Adrenal gland (tissue), 9 donors: ENCODE measurements at regions not wholly inside any gene's neighbourhood (a gene's known extent, or its start where the extent isn't known, plus 50 kb on each side); places are given as distances from the start of the nearest gene placed in this dataset.

Experiments
- DNase-seq, 7 donors: peaks; one replicate each; pipeline ENCODE4 v3.0.0-alpha.2; 2019 to 2020
- H3K27ac ChIP-seq, 5 donors: fragments of 200-600 bp; sonication (generic) in 4 of 5; 1 replicate in 3 of 5; 2 replicates in 2 of 5; pipeline versions ENCODE4 v1.5.1 to v1.8.0; 2016 to 2020; ENCODE audit warnings: mild to moderate bottlenecking in 1 of 5
- H3K27me3 ChIP-seq: fragments of 200-600 bp; 2 replicates; pipeline ENCODE4 v1.8.0; 2021
- H3K36me3 ChIP-seq, 2 donors: fragments of 200-600 bp; replicated peaks in 1 of 2; 1 replicate in 1 of 2; 2 replicates in 1 of 2; pipeline versions ENCODE4 v1.5.1 to v1.8.0; 2018 to 2022
- H3K4me1 ChIP-seq, 2 donors: fragments of 200-600 bp; replicated peaks in 1 of 2; 1 replicate in 1 of 2; 2 replicates in 1 of 2; pipeline versions ENCODE4 v1.5.1 to v1.8.0; 2018 to 2021
- H3K4me3 ChIP-seq, 4 donors: fragments of 200-600 bp; sonication (generic) in 3 of 4; one replicate each; pipeline ENCODE4 v1.5.1; 2016 to 2018
- H3K9me3 ChIP-seq, 3 donors: fragments of 200-600 bp; sonication (generic) in 1 of 3; replicated peaks in 1 of 3; 1 replicate in 2 of 3; 2 replicates in 1 of 3; pipeline versions ENCODE4 v1.5.1 to v1.8.0; 2016 to 2021
- POLR2A ChIP-seq, 2 donors: fragments of 450-650 bp; IDR thresholded peaks; one replicate each; pipeline ENCODE4 v1.6.1; 2017; ENCODE audit warnings: antibody characterized with exemption in 2 of 2, mild to moderate bottlenecking in 2 of 2, moderate library complexity in 1 of 2
- WGBS, 4 donors: extraction: QIAGEN DNeasy Blood & Tissue Kit in 2 of 4; methylation state at CpG; one replicate each; pipeline versions ENCODE4 v1.1.5 to v1.1.7; 2013 to 2017; 5-methylcytosine and 5-hydroxymethylcytosine counted together
- intact Hi-C, 2 donors: fragments of 100-400 bp; cut with DNase I; formaldehyde crosslinking; loops; one replicate each; pipeline versions ENCODE4 v1.14.1 to v1.15.0; 2022 to 2023
- TF ChIP-seq, protein P1 (sequence below), 6 experiments: fragments of 450-650 bp in 4 of 6; fragments of 200-600 bp in 2 of 6; sonication (generic) in 1 of 6; IDR thresholded peaks; 1 replicate in 5 of 6; 2 replicates in 1 of 6; pipeline versions ENCODE4 v1.5.1 to v1.8.0; 2016 to 2021; ENCODE audit warnings: antibody characterized with exemption in 6 of 6, mild to moderate bottlenecking in 2 of 6, moderate library complexity in 1 of 6
- donor health status: healthy with polysubstance abuse.
- donor health status: Bipolar disorder and iron deficiency.
- donor health status: DM: yes; HTN: yes; CAD: no.
- donor health status: DM: no; HTN: no; CAD: no.
- donor health status: DM: no; HTN: no; CAD: no.

DNA sequence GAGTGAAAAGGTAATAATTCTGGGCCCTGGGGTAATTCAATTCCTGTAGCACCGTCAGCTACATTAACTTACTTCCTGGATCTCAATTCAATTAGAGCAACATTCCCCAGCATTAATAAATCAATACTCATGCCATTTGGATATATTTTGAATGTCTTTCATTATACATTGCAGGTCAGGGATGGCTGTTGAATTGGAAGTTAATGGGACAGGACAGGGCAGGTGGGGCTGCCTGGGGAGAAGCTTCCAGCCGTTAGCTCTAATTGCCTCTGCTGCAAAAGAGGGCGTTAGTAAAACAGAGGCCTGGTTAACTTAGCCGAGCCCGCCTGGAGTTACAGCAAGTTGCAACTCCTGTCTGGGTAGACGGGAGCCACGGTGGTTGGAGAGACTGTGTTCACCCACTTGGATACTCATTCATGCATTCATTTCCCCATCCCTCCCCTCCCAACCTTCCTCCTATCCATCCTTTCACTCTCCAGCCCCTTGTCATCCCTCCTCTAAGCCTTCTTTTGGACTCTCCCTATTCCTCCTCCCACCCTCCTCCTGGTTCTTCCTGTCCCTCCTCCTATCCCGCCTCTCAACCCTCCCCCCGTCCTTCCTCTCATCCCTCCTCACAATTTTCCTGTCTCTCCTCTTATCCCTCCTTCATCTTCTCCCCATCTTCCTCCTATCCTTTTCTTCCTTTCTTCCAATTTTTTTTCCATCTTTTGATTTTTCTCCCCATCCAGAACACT is 137.6 kb upstream of the RUNX3 start:
- H3K36me3 ChIP-seq = no peaks in the 10 kb centered on the region
- TF ChIP-seq, protein P1, sequence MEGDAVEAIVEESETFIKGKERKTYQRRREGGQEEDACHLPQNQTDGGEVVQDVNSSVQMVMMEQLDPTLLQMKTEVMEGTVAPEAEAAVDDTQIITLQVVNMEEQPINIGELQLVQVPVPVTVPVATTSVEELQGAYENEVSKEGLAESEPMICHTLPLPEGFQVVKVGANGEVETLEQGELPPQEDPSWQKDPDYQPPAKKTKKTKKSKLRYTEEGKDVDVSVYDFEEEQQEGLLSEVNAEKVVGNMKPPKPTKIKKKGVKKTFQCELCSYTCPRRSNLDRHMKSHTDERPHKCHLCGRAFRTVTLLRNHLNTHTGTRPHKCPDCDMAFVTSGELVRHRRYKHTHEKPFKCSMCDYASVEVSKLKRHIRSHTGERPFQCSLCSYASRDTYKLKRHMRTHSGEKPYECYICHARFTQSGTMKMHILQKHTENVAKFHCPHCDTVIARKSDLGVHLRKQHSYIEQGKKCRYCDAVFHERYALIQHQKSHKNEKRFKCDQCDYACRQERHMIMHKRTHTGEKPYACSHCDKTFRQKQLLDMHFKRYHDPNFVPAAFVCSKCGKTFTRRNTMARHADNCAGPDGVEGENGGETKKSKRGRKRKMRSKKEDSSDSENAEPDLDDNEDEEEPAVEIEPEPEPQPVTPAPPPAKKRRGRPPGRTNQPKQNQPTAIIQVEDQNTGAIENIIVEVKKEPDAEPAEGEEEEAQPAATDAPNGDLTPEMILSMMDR (IDR thresholded peaks at IDR 0.05) = no peak
- TF ChIP-seq POLR2A (IDR thresholded peaks at IDR 0.05) = no peak
- no peaks in the 10 kb centered on the region for H3K9me3 ChIP-seq
- intact Hi-C loops = no loop called here
- no peaks in the 10 kb centered on the region for H3K4me1 ChIP-seq
- H3K27ac ChIP-seq = no peak overlapping the region
- H3K4me3 ChIP-seq = no peak overlapping the region
- 84 to 93% (median 88%) methylated on average over 9 of the region's 9 CpGs for WGBS, 4 donors
- no peaks in the 10 kb centered on the region for H3K27me3 ChIP-seq
- DNase-seq = no peak

DNA sequence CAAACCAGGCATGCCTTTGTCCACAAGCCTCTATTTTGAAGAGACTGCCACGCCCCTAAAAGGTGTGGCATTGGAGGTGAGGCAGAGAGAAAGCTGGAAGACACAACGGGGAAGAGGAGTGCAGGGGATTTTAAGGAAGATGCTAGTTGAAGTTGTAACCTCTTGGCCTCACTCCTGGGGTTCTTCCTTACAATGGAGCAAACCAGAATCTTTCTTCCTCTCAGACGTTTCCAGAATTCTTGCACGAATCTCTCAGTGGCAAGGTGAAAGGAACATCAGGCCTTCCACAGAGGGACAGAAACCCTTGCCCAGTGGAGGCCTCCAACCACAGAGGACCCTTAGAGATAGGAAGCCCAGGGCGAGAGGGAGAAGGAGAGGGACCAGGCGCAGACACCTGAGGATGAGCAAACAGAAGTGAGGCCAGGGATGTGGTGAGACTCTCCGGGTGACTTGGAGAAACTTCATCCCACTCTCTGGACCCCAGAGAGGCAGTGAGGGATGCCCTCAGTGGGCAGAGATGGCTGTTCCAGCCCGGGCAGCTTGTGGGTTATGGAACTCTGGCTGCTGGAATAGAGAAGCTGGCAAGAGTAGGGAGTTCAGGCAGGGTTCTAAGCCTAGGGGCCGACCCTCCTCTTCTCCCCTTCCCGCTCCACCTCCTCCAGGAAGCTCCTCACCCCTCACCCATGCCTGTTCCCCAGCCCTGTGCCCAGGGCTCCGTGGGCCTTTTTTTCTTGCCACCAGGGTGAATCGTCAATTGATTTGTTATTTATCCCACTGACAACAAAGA is 136.8 kb upstream of the RUNX3 start:
- H3K27me3 ChIP-seq = no peaks in the 10 kb centered on the region
- H3K4me3 ChIP-seq = no peak overlapping the region
- 62 to 69% (median 66%) methylated on average over 11 to 12 of the region's 12 CpGs for WGBS, 4 donors
- H3K4me1 ChIP-seq = no peaks in the 10 kb centered on the region
- TF ChIP-seq, protein P1 (IDR thresholded peaks at IDR 0.05) = no peak
- TF ChIP-seq POLR2A (IDR thresholded peaks at IDR 0.05) = no peak
- no peaks in the 10 kb centered on the region for H3K36me3 ChIP-seq
- no peaks in the 10 kb centered on the region for H3K9me3 ChIP-seq
- no peak for DNase-seq
- intact Hi-C loops = no loop called here
- no peak overlapping the region for H3K27ac ChIP-seq

DNA sequence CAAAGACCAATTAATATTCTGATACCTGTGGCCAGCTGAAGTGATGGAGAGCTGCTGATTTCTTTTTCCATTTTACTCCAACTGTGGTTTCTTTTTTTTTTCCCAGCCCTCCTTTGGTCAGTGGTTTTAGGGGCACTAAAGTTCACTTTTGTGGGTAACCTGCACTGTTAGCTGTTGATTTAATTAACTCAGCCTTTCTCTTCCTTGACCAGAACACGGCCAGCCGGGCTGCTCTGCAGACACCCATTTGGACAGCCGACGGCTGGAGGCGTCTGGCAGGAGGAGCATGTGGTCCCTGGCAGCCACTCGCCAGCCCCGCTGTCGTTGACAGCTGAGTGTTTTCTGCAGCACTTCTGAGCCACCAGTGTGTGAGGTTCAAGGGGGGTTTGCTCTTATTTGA is 136.2 kb upstream of the RUNX3 start:
- TF ChIP-seq POLR2A (IDR thresholded peaks at IDR 0.05) = no peak
- WGBS, 4 donors = 47 to 53% (median 50%) methylated on average over 8 of the region's 8 CpGs
- DNase-seq = no peak
- H3K4me3 ChIP-seq = no peak overlapping the region
- no peaks in the 10 kb centered on the region for H3K4me1 ChIP-seq
- H3K27me3 ChIP-seq = no peaks in the 10 kb centered on the region
- no peak overlapping the region for H3K27ac ChIP-seq
- intact Hi-C loops = no loop called here
- H3K36me3 ChIP-seq = no peaks in the 10 kb centered on the region
- no peaks in the 10 kb centered on the region for H3K9me3 ChIP-seq

DNA sequence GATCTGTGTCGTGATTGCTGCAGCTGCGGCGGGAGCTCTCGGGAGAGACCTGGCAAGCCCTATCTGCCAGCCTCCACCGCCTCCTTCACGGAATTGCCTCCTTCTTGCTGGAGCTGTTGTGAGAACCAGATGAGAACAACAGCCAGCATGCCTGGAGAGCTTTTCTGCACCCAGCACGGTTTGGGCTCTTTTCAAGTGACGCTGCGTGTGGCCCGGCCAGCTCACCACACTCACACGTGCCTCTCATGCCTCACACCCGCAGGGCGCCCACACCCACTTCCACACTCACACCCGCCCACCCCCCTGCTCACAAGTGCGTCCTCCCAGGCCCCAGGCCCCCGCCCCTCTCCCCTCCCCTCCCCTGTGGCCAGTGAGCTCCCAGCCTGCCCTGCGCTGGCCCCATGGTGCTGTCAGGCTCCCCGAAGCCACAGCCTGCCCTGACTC is 135.7 kb upstream of the RUNX3 start:
- no peak overlapping the region for H3K4me3 ChIP-seq
- H3K36me3 ChIP-seq = no peaks in the 10 kb centered on the region
- intact Hi-C loops = no loop called here
- TF ChIP-seq, protein P1 (IDR thresholded peaks at IDR 0.05) = no peak
- H3K27me3 ChIP-seq = no peaks in the 10 kb centered on the region
- no peaks in the 10 kb centered on the region for H3K9me3 ChIP-seq
- no peaks in the 10 kb centered on the region for H3K4me1 ChIP-seq
- WGBS, 4 donors = 57 to 67% (median 63%) methylated on average over 14 to 18 of the region's 18 CpGs
- no peak overlapping the region for H3K27ac ChIP-seq
- DNase-seq = peak in 1 of 7 donors; percentile 4
